ENCODE measurements at regions not wholly inside any gene's neighbourhood (a gene's known extent, or its start where the extent isn't known, plus 50 kb on each side); places are given as distances from the start of the nearest gene placed in this dataset.

- Histone ChIP-seq H3K79me2 (ENCODE audit: low read depth) (no peaks in the 10 kb centered on the region), H3K27me3 (ENCODE audit: insufficient read depth, low read depth) (peaks cover 26% of the 10 kb centered on the region), H3K36me3 (ENCODE audit: low read depth) (no peaks in the 10 kb centered on the region), H3K4me2 (no peak overlapping the region), H3F3A (ENCODE audit: insufficient read depth, low read depth) (no peaks in the 10 kb centered on the region), H2AFZ (no peak overlapping the region), H3K4me1 (replicated peaks; ENCODE audit: insufficient read depth) (no peaks in the 10 kb centered on the region), H3K27ac (no peak overlapping the region), H3K4me3 (no peak overlapping the region), H4K20me1 (ENCODE audit: insufficient read depth) (no peaks in the 10 kb centered on the region), H3K9me3 (ENCODE audit: insufficient read depth, low read depth) (no peaks in the 10 kb centered on the region), H3K9me2 (ENCODE audit: insufficient read depth) (peaks cover 3% of the 10 kb centered on the region; the same call in 1 of the 2 replicates)
- intact Hi-C loops (cut with micrococcal nuclease; ENCODE audit: unreplicated experiment), result no loop called here
- TF ChIP-seq EZH2 (IDR thresholded peaks at IDR 0.05; ENCODE audit: low read depth) (no peak), CTCF (conservative IDR thresholded peaks at IDR 0.05) (no peak)
- ChIA-PET CTCF (no interaction called here), POLR2A (ENCODE audit: unreplicated experiment) (no interaction called here)
- BruUV-seq (replicated peaks), result no TSS peak
- no peak for DNase-seq
Measured at GRCh38 chr12:4080213-4080612, 193.3 kb upstream of the CCND2 start.

- Histone ChIP-seq H3K4me2 (no peak overlapping the region), H3K4me3 (no peak overlapping the region), H3K4me1 (replicated peaks; ENCODE audit: insufficient read depth) (no peaks in the 10 kb centered on the region), H3K36me3 (ENCODE audit: low read depth) (no peaks in the 10 kb centered on the region), H2AFZ (no peak overlapping the region), H3K9me3 (ENCODE audit: insufficient read depth, low read depth) (no peaks in the 10 kb centered on the region), H3K27ac (no peak overlapping the region), H3K79me2 (ENCODE audit: low read depth) (no peaks in the 10 kb centered on the region), H3F3A (ENCODE audit: insufficient read depth, low read depth) (no peaks in the 10 kb centered on the region), H3K27me3 (ENCODE audit: insufficient read depth, low read depth) (peaks cover 26% of the 10 kb centered on the region), H3K9me2 (ENCODE audit: insufficient read depth) (no peaks in the 10 kb centered on the region), H4K20me1 (ENCODE audit: insufficient read depth) (no peaks in the 10 kb centered on the region)
- no TSS peak for BruUV-seq (replicated peaks)
- ChIA-PET CTCF (no interaction called here), POLR2A (ENCODE audit: unreplicated experiment) (no interaction called here)
- no peak for DNase-seq
- no peak for TF ChIP-seq CTCF (conservative IDR thresholded peaks at IDR 0.05)
- TF ChIP-seq EZH2 (IDR thresholded peaks at IDR 0.05; ENCODE audit: low read depth), result no peak
- intact Hi-C loops (cut with micrococcal nuclease; ENCODE audit: unreplicated experiment), result no loop called here
Measured at GRCh38 chr12:4074129-4074528, 199.4 kb upstream of the CCND2 start.

- H3K36me3 ChIP-seq (ENCODE audit: low read depth), result no peaks in the 10 kb centered on the region
Measured at GRCh38 chr12:4069670-4070010, 196.4 kb upstream of the PARP11 start.

More at GRCh38 chr12:4069670-4070010, 196.4 kb upstream of the PARP11 start:
- Histone ChIP-seq H3K9me3 (ENCODE audit: insufficient read depth, low read depth) (no peaks in the 10 kb centered on the region), H3K4me2 (no peak overlapping the region), H3F3A (ENCODE audit: insufficient read depth, low read depth) (no peaks in the 10 kb centered on the region), H3K4me3 (no peak overlapping the region), H3K4me1 (replicated peaks; ENCODE audit: insufficient read depth) (no peaks in the 10 kb centered on the region), H4K20me1 (ENCODE audit: insufficient read depth) (no peaks in the 10 kb centered on the region), H3K79me2 (ENCODE audit: low read depth) (no peaks in the 10 kb centered on the region), H2AFZ (no peak overlapping the region), H3K27ac (no peak overlapping the region), H3K27me3 (ENCODE audit: insufficient read depth, low read depth) (peaks cover 38% of the 10 kb centered on the region), H3K9me2 (ENCODE audit: insufficient read depth) (no peaks in the 10 kb centered on the region)
- BruUV-seq (replicated peaks), result no TSS peak
- ChIA-PET POLR2A (ENCODE audit: unreplicated experiment) (no interaction called here), CTCF (no interaction called here)
- TF ChIP-seq CTCF (conservative IDR thresholded peaks at IDR 0.05) (no peak), EZH2 (IDR thresholded peaks at IDR 0.05; ENCODE audit: low read depth) (no peak)
- intact Hi-C loops (cut with micrococcal nuclease; ENCODE audit: unreplicated experiment), result no loop called here
- no peak for DNase-seq

Data from PC-9 (cell line).